ENCODE measurements at regions not wholly inside any gene's neighbourhood (a gene's known extent, or its start where the extent isn't known, plus 50 kb on each side); places are given as distances from the start of the nearest gene placed in this dataset.
"Not testable (repeated sequence)": the region's sequence is repeated elsewhere in the genome, so short reads cannot be mapped to it uniquely, and the experiment has no call there.

- ATAC-seq; intact Hi-C loops (cut with DNase I, micrococcal nuclease); DNase-seq: not testable (repeated sequence)
Measured at GRCh38 chr7:32768338-32768737, 123.2 kb downstream of the KBTBD2 start.

- DNase-seq; ATAC-seq; intact Hi-C loops (cut with DNase I, micrococcal nuclease): not testable (repeated sequence)
Measured at GRCh38 chr7:32765649-32766251, 125.8 kb downstream of the KBTBD2 start.

DNA sequence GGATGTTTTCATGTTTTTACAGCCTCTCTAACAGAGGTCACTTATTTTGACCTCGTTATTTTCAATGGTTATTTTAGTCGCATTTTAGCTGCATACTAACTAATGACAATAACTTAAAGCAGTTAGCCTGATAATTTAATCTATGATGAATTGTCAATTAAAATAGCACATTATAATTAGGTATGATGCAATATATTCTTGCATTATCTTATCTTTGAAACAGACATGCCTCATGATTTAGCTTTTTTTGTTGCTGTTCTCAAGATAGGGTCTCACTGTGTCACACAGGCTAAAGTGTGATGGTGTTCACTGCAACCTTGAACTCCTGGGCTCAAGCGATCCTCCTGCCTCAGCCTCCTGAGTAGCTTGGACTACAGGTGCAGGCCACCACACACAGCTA, 126.4 kb downstream of the KBTBD2 start:
- DNase-seq, result no peak
- intact Hi-C loops (cut with DNase I, micrococcal nuclease), result no loop called here
- ATAC-seq, result no peak

- ATAC-seq (no peak), DNase-seq (no peak)
- intact Hi-C loops (cut with DNase I, micrococcal nuclease), result no loop called here
Measured at GRCh38 chr7:32762925-32763293, 128.7 kb downstream of the KBTBD2 start.

GRCh38 chr7:32762206-32762924, 129.2 kb downstream of the KBTBD2 start:
- DNase-seq; ATAC-seq; intact Hi-C loops (cut with DNase I, micrococcal nuclease): not testable (repeated sequence)

DNA sequence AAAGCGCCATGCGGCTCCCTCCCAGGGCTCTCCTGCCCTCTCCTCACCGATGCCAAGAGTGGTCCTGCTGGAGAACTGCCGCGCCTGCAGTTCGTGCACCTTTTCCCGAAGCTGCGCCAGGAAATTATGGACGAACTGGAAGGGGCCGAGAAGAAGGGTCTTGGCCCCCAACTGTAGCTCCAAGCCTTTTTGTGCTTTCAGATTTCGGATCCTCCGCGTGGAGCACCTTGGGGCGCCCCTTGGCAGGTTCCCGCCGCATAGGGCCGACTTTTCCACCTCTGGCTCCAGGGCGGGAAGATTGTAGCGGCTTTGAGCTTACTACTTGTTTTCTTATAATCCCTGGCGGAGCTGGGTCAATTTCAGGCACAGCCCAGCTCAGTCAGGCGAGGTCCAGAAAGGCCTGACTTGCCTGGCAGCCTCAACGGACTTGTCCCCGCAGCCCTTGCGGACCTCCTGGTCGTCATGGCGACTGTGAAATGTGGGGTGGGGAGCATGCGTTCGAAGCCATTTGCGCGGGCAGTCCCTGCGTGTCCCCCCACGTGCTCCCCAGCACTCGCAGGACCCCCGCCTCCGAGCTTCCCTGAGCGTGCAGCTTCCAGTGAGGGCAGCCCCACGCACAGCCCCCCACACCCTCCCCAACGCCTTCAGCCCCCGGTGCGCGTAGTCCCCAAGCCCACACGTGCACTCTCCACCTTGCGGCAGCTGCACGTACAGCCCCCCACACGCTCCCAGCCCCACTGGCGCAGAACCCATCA, 129.9 kb downstream of the KBTBD2 start:
- DNase-seq (no peak), ATAC-seq (no peak)
- intact Hi-C loops (cut with DNase I, micrococcal nuclease), result no loop called here

GRCh38 chr7:32760755-32761154, 130.8 kb downstream of the KBTBD2 start:
- DNase-seq; ATAC-seq; intact Hi-C loops (cut with DNase I, micrococcal nuclease): not testable (repeated sequence)

DNA sequence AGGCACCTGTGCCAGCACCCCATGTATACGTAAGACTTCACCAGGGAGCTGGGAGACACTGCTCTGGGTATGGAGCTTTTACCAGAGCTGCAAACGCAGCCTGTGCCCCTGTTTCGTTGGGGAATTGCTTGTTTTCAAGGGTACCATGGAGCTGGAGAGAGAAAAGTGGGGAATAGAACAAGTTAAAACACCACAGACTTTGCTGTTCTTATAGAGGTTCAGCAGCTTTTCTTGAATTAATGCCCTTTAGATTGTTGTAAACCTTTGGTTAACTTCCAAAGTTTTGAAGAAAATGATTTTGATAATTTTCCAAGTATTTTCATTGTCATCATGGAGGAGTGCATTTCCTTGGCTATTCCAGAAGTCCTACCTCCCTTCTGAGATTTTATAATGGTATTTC, 131.7 kb downstream of the KBTBD2 start:
- DNase-seq; intact Hi-C loops (cut with DNase I, micrococcal nuclease); ATAC-seq: not testable (repeated sequence)

GRCh38 chr7:32753872-32754271, 137.7 kb downstream of the KBTBD2 start:
- DNase-seq; ATAC-seq; intact Hi-C loops (cut with DNase I, micrococcal nuclease): not testable (repeated sequence)

DNA sequence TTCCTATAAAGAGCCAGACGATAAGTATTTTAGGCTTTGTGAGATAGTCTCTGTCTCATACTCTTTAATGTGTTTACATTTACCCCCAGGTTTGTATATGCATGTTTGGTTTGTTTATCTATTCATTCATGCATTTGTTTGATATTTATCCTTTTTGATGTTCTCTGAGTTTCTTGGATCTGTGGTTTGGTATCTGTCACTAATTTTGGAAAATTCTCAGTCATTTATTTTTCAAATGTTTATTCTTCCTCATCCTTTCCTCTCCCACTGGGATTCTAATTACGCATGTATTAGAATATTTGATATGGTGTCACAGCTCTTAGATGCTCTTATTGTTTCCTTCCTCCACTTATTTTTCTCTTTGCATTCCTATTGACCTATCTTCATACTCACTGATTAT, 143.2 kb downstream of the KBTBD2 start:
- ATAC-seq; intact Hi-C loops (cut with DNase I, micrococcal nuclease); DNase-seq: not testable (repeated sequence)

- DNase-seq; intact Hi-C loops (cut with DNase I, micrococcal nuclease); ATAC-seq: not testable (repeated sequence)
Measured at GRCh38 chr7:32747443-32748148, 144.0 kb downstream of the KBTBD2 start.

- DNase-seq; ATAC-seq; intact Hi-C loops (cut with DNase I, micrococcal nuclease): not testable (repeated sequence)
Measured at GRCh38 chr7:32741853-32742476, 149.6 kb downstream of the KBTBD2 start.

DNA sequence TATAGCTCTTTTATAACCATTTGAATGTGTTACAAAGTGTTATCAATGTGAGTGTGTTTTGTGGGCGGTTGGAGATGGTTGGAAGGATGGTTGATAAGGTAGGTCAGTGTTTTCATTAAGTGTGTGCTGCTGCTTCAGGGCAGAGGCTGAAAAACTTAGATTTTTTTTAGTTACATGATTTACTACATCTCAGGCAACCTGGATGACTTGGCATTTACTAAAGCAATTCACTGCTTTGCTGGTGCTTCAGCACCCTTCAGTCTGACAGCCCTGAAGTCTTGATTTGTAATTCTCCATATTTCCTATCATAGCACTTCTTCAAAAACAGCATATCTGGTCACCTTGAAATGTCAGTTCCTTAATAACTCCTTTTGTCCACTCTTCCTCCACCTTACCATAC, 151.8 kb downstream of the KBTBD2 start:
- intact Hi-C loops (cut with DNase I, micrococcal nuclease); ATAC-seq: not testable (repeated sequence)

GRCh38 chr7:32738390-32738789, 153.2 kb downstream of the KBTBD2 start:
- intact Hi-C loops (cut with DNase I, micrococcal nuclease); ATAC-seq; DNase-seq: not testable (repeated sequence)

More for the DNA sequence above, 151.8 kb downstream of the KBTBD2 start:
- DNase-seq, result not testable (repeated sequence)

DNA sequence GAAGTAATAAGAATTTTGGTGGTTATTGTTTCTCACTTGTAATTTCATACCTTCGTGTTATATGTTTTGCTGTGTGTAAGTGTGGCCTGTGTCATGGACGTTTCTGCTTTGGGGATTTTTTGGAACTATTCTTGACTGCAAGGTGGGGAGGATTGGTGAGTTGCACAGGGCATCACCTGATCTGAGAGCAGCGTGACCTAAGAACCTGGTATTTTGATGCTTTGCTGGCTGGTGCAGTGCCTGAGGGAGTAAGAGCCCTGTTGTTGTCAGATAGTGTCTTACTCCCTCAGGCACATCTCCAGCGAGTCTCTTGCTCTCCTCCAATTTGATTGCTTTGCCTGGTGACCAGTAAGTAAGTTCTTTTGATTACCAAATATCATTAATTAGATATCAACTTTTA, 158.8 kb downstream of the KBTBD2 start:
- intact Hi-C loops (cut with DNase I, micrococcal nuclease); DNase-seq; ATAC-seq: not testable (repeated sequence)

GRCh38 chr7:32729335-32729675, 162.3 kb downstream of the KBTBD2 start:
- DNase-seq; ATAC-seq; intact Hi-C loops (cut with DNase I, micrococcal nuclease): not testable (repeated sequence)

- DNase-seq, result peak; percentile 60 to 74
- intact Hi-C loops (cut with DNase I, micrococcal nuclease), result not testable (repeated sequence)
- ATAC-seq, result peak; percentile 81
Measured at GRCh38 chr7:32728412-32729334, 162.9 kb downstream of the KBTBD2 start.
